ENCODE measurements at regions not wholly inside any gene's neighbourhood (a gene's known extent, or its start where the extent isn't known, plus 50 kb on each side); places are given as distances from the start of the nearest gene placed in this dataset.

- H3K27me3 ChIP-seq: no peaks in the 10 kb centered on the region
- DNase-seq (ENCODE audit: extremely low spot score in 2 of 2): no peak
- H3K27ac ChIP-seq: no peak overlapping the region
- H3K4me3 ChIP-seq: no peak overlapping the region
- peaks cover 12% of the 10 kb centered on the region for H3K4me1 ChIP-seq
- H3K9me3 ChIP-seq: no peaks in the 10 kb centered on the region
- H3K36me3 ChIP-seq: no peaks in the 10 kb centered on the region
- intact Hi-C loops (cut with DNase I): no loop called here
- TF ChIP-seq CTCF (IDR thresholded peaks at IDR 0.05) (no peak), POLR2A (IDR thresholded peaks at IDR 0.05) (no peak), POLR2AphosphoS5 (IDR thresholded peaks at IDR 0.05; ENCODE audit: insufficient read depth in 1 of 2, low read depth in 1 of 2) (no peak)
These were observed 94.6 kb upstream of the RPS6KA3 start for GRCh38 chrX:20361081-20361889.

- Histone ChIP-seq H3K27ac (no peak overlapping the region), H3K36me3 (no peaks in the 10 kb centered on the region), H3K9me3 (no peaks in the 10 kb centered on the region), H3K4me1 (no peaks in the 10 kb centered on the region), H3K4me3 (no peak overlapping the region), H3K27me3 (no peaks in the 10 kb centered on the region)
- intact Hi-C loops (cut with DNase I): no loop called here
- DNase-seq (ENCODE audit: extremely low spot score in 2 of 2): no peak
- TF ChIP-seq POLR2AphosphoS5 (IDR thresholded peaks at IDR 0.05; ENCODE audit: insufficient read depth in 1 of 2, low read depth in 1 of 2): no peak
- no peak for TF ChIP-seq CTCF (IDR thresholded peaks at IDR 0.05)
These were observed 88.5 kb upstream of the RPS6KA3 start for GRCh38 chrX:20355187-20355586.

- intact Hi-C loops (cut with DNase I): no loop called here
- no peak for DNase-seq (ENCODE audit: extremely low spot score in 2 of 2)
- no peak for TF ChIP-seq POLR2A (IDR thresholded peaks at IDR 0.05)
- no peak for TF ChIP-seq CTCF (IDR thresholded peaks at IDR 0.05)
- no peaks in the 10 kb centered on the region for H3K4me1 ChIP-seq
- no peak overlapping the region for H3K4me3 ChIP-seq
- H3K36me3 ChIP-seq: no peaks in the 10 kb centered on the region
- no peaks in the 10 kb centered on the region for H3K27me3 ChIP-seq
- no peaks in the 10 kb centered on the region for H3K9me3 ChIP-seq
- no peak overlapping the region for H3K27ac ChIP-seq
These were observed 87.8 kb upstream of the RPS6KA3 start for GRCh38 chrX:20354505-20354904.

GRCh38 chrX:20352935-20353336 is 86.2 kb upstream of the RPS6KA3 start:
- no peak for DNase-seq (ENCODE audit: extremely low spot score in 2 of 2)
- TF ChIP-seq CTCF (IDR thresholded peaks at IDR 0.05): no peak
- TF ChIP-seq POLR2AphosphoS5 (IDR thresholded peaks at IDR 0.05; ENCODE audit: insufficient read depth in 1 of 2, low read depth in 1 of 2): no peak
- no peak for TF ChIP-seq POLR2A (IDR thresholded peaks at IDR 0.05)
- Histone ChIP-seq H3K9me3 (no peaks in the 10 kb centered on the region), H3K27ac (no peak overlapping the region), H3K4me1 (no peaks in the 10 kb centered on the region), H3K36me3 (no peaks in the 10 kb centered on the region), H3K27me3 (no peaks in the 10 kb centered on the region), H3K4me3 (no peak overlapping the region)
- intact Hi-C loops (cut with DNase I): no loop called here

- no peaks in the 10 kb centered on the region for H3K36me3 ChIP-seq
- no peak for TF ChIP-seq CTCF (IDR thresholded peaks at IDR 0.05)
These were observed 85.8 kb upstream of the RPS6KA3 start for GRCh38 chrX:20352504-20352903.

More at GRCh38 chrX:20352504-20352903, 85.8 kb upstream of the RPS6KA3 start:
- Histone ChIP-seq H3K27ac (no peak overlapping the region), H3K4me1 (no peaks in the 10 kb centered on the region), H3K27me3 (no peaks in the 10 kb centered on the region), H3K9me3 (no peaks in the 10 kb centered on the region), H3K4me3 (no peak overlapping the region)
- intact Hi-C loops (cut with DNase I): no loop called here
- DNase-seq (ENCODE audit: extremely low spot score in 2 of 2): no peak
